H9 (cell line): ENCODE measurements at regions not wholly inside any gene's neighbourhood (a gene's known extent, or its start where the extent isn't known, plus 50 kb on each side); places are given as distances from the start of the nearest gene placed in this dataset.

Source experiments
- DNase-seq: peaks from one replicate; pipeline ENCODE4 v3.0.0-alpha.2; 2017
- H2AFZ ChIP-seq: one replicate; pipeline ENCODE4 v1.6.1; 2013; ENCODE audit warnings: mild to moderate bottlenecking, low read length, control low read depth, moderate library complexity
- H2AK5ac ChIP-seq: 2 replicates; pipeline ENCODE4 v1.6.1; 2013; ENCODE audit warnings: low read length, control low read depth, mixed read lengths; ENCODE audit not compliant: insufficient read length
- H2BK120ac ChIP-seq: one replicate; pipeline ENCODE4 v1.6.1; 2013; ENCODE audit warnings: low read depth, mild to moderate bottlenecking, low read length, control low read depth, inconsistent platforms; ENCODE audit not compliant: poor library complexity, severe bottlenecking
- H2BK12ac ChIP-seq: 2 replicates; pipeline ENCODE4 v1.6.1; 2013; ENCODE audit warnings: low read length, control low read depth, mixed read lengths, low read depth; ENCODE audit not compliant: insufficient read length
- H2BK15ac ChIP-seq: 2 replicates; pipeline ENCODE4 v1.6.1; 2013; ENCODE audit warnings: low read depth, low read length, control low read depth
- H2BK20ac ChIP-seq: one replicate; pipeline ENCODE4 v1.6.1; 2013; ENCODE audit warnings: low read depth, mild to moderate bottlenecking, low read length, control low read depth, inconsistent platforms; ENCODE audit not compliant: poor library complexity, severe bottlenecking
- H2BK5ac ChIP-seq: 2 replicates; pipeline ENCODE4 v1.6.1; 2013; ENCODE audit warnings: low read length, control low read depth, mixed read lengths; ENCODE audit not compliant: insufficient read length
- H3K14ac ChIP-seq: 2 replicates; pipeline ENCODE4 v1.6.1; 2013; ENCODE audit warnings: low read length, control low read depth; ENCODE audit not compliant: insufficient read depth
- H3K18ac ChIP-seq: 2 replicates; pipeline ENCODE4 v1.6.1; 2013; ENCODE audit warnings: low read depth, mild to moderate bottlenecking, mixed read lengths, low read length, control low read depth; ENCODE audit not compliant: insufficient read length
- H3K23ac ChIP-seq: 2 replicates; pipeline ENCODE4 v1.6.1; 2013; ENCODE audit warnings: low read length, control low read depth, mixed read lengths, low read depth; ENCODE audit not compliant: insufficient read length
- H3K23me2 ChIP-seq: 2 replicates; pipeline ENCODE4 v1.6.1; 2013; ENCODE audit warnings: low read depth, mild to moderate bottlenecking, mixed read lengths, low read length, control low read depth; ENCODE audit not compliant: insufficient read length, poor library complexity, severe bottlenecking
- H3K27ac ChIP-seq: 2 replicates; pipeline ENCODE4 v1.5.1; 2013; ENCODE audit warnings: low read length, control low read depth, mixed read lengths, low read depth; ENCODE audit not compliant: insufficient read length
- H3K27me3 ChIP-seq: 2 replicates; pipeline ENCODE4 v1.6.1; 2013; ENCODE audit warnings: low read length, control low read depth, inconsistent platforms; ENCODE audit not compliant: insufficient read depth
- H3K4ac ChIP-seq: 2 replicates; pipeline ENCODE4 v1.6.1; 2013; ENCODE audit warnings: low read depth, mild to moderate bottlenecking, control low read depth, inconsistent platforms, low read length, moderate library complexity
- H3K4me1 ChIP-seq: 2 replicates; pipeline ENCODE4 v1.6.1; 2013; ENCODE audit warnings: low read length, control low read depth, inconsistent platforms; ENCODE audit not compliant: insufficient read depth
- H3K4me2 ChIP-seq: 2 replicates; pipeline ENCODE4 v1.6.1; 2013; ENCODE audit warnings: low read length, control low read depth, mixed read lengths; ENCODE audit not compliant: insufficient read length, insufficient read depth
- H3K56ac ChIP-seq: 2 replicates; pipeline ENCODE4 v1.6.1; 2013; ENCODE audit warnings: low read depth, mild to moderate bottlenecking, mixed read lengths, low read length, control low read depth; ENCODE audit not compliant: insufficient read length
- H3K79me1 ChIP-seq: 2 replicates; pipeline ENCODE4 v1.6.1; 2013; ENCODE audit warnings: low read depth, mild to moderate bottlenecking, moderate library complexity, low read length, control low read depth, inconsistent platforms; ENCODE audit not compliant: insufficient read depth, poor library complexity, severe bottlenecking
- H3K79me2 ChIP-seq: 2 replicates; pipeline ENCODE4 v1.6.1; 2013; ENCODE audit warnings: low read length, control low read depth, inconsistent platforms; ENCODE audit not compliant: insufficient read depth
- H3K9ac ChIP-seq: 2 replicates; pipeline ENCODE4 v1.6.1; 2013; ENCODE audit warnings: low read length, control low read depth, mixed read lengths; ENCODE audit not compliant: insufficient read length; ENCODE audit errors: extremely low read depth
- H3K9me3 ChIP-seq: one replicate; pipeline ENCODE4 v1.6.1; 2013; ENCODE audit warnings: low read depth, low read length, inconsistent platforms; ENCODE audit not compliant: control insufficient read depth
- H3T11ph ChIP-seq: one replicate; pipeline ENCODE4 v1.6.1; 2013; ENCODE audit warnings: mild to moderate bottlenecking, low read length, control low read depth, inconsistent platforms
- H4K20me1 ChIP-seq: one replicate; pipeline ENCODE4 v1.6.1; 2013; ENCODE audit not compliant: control insufficient read depth, insufficient read length, insufficient read depth
- H4K5ac ChIP-seq: 2 replicates; pipeline ENCODE4 v1.6.1; 2013; ENCODE audit warnings: low read depth, mild to moderate bottlenecking, mixed read lengths, low read length, control low read depth; ENCODE audit not compliant: insufficient read length
- H4K8ac ChIP-seq: replicated peaks from 2 replicates; pipeline ENCODE4 v1.6.1; 2013; ENCODE audit warnings: low read length, control low read depth, mixed read lengths, low read depth; ENCODE audit not compliant: insufficient read length
- H4K91ac ChIP-seq: 2 replicates; pipeline ENCODE4 v1.6.1; 2013; ENCODE audit warnings: low read depth, mild to moderate bottlenecking, moderate library complexity, mixed read lengths, low read length, control low read depth; ENCODE audit not compliant: insufficient read length
- H3K27ac Mint-ChIP-seq, 3 experiments: 2 replicates in 2 of 3; 3 replicates in 1 of 3; pipeline ENCODE4 v1.8.0; 2020 to 2021; ENCODE audit warnings: mixed read lengths in 3 of 3, mild to moderate bottlenecking in 1 of 3, moderate library complexity in 1 of 3
- H3K27me3 Mint-ChIP-seq: 2 replicates; pipeline ENCODE4 v1.8.0; 2021; ENCODE audit warnings: low read depth, mild to moderate bottlenecking, moderate library complexity, mixed read lengths
- H3K36me3 Mint-ChIP-seq, 3 experiments: 2 replicates in 2 of 3; 3 replicates in 1 of 3; pipeline ENCODE4 v1.8.0; 2020 to 2021; ENCODE audit warnings: low read depth in 3 of 3, mixed read lengths in 3 of 3; ENCODE audit not compliant: insufficient read depth in 1 of 3
- H3K4me1 Mint-ChIP-seq, 2 experiments: 2 replicates each; pipeline ENCODE4 v1.8.0; 2020; ENCODE audit warnings: mixed read lengths in 2 of 2
- H3K4me3 Mint-ChIP-seq, 2 experiments: 2 replicates in 1 of 2; 3 replicates in 1 of 2; pipeline ENCODE4 v1.8.0; 2020 to 2021; ENCODE audit warnings: mild to moderate bottlenecking in 2 of 2, mixed read lengths in 2 of 2, moderate library complexity in 1 of 2
- H3K9me3 Mint-ChIP-seq, 2 experiments: 2 replicates in 1 of 2; 3 replicates in 1 of 2; pipeline ENCODE4 v1.8.0; 2020; ENCODE audit warnings: mild to moderate bottlenecking in 2 of 2, mixed read lengths in 2 of 2, moderate library complexity in 1 of 2
- CTCF ChIP-seq: fragments of 200-600 bp; sonication (generic); conservative IDR thresholded peaks from 3 replicates; pipeline ENCODE4 v1.8.0; 2021; ENCODE audit warnings: antibody characterized with exemption, mild to moderate bottlenecking
- WGBS: extraction: QIAGEN DNeasy Blood & Tissue Kit; methylation state at CpG from one replicate; pipeline ENCODE4 v1.1.7; 2013; ENCODE audit warnings: missing lambda C conversion rate, low lambda C conversion rate, mixed read lengths; ENCODE audit not compliant: insufficient read length; ENCODE audit errors: extremely low coverage; 5-methylcytosine and 5-hydroxymethylcytosine counted together

DNA sequence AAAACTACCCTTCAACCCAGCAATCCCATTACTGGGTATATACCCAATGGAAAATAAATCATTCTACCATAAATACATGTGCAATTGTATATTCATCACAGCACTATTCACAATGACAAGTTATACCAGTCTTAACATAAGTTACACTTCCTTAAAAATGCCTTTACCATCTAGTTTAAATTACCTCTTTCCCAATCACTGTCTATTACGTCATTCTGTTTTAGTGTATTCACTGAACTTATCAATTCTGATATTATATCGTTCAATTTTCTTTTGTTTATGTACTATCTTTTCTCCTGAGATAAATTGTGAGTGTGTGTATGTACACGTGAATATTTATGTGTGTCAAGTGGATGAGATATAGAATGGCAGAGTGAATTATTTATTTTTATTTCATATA is 1416.8 kb downstream of the OLFM4 start:
- Histone ChIP-seq H3K14ac (no peak overlapping the region), H4K8ac (no peak overlapping the region), H3K4me1 (no peaks in the 10 kb centered on the region), H4K20me1 (no peaks in the 10 kb centered on the region), H3T11ph (no peak overlapping the region), H2AK5ac (no peak overlapping the region), H3K4me2 (no peak overlapping the region), H3K18ac (no peak overlapping the region), H3K9ac (no peak overlapping the region), H3K23me2 (no peaks in the 10 kb centered on the region), H3K4ac (no peak overlapping the region), H2BK12ac (no peak overlapping the region), H2AFZ (no peak overlapping the region), H3K79me2 (no peaks in the 10 kb centered on the region), H3K79me1 (no peaks in the 10 kb centered on the region), H3K27me3 (no peaks in the 10 kb centered on the region), H3K9me3 (no peaks in the 10 kb centered on the region), H2BK120ac (no peak overlapping the region), H2BK15ac (no peak overlapping the region), H4K91ac (no peak overlapping the region), H3K27ac (no peak overlapping the region), H3K23ac (no peak overlapping the region), H4K5ac (no peak overlapping the region), H2BK20ac (no peak overlapping the region), H3K56ac (no peak overlapping the region), H2BK5ac (no peak overlapping the region)
- Mint-ChIP-seq H3K9me3 (peaks cover 0 to 2% of the 10 kb centered on the region in 2 experiments; a peak in 3 of 5 replicates), H3K4me1 (no peaks in the 10 kb centered on the region), H3K27me3 (no peaks in the 10 kb centered on the region), H3K36me3 (peaks cover 0 to 3% (median 0%) of the 10 kb centered on the region in 3 experiments; a peak in 1 of 7 replicates), H3K27ac (no peak overlapping the region), H3K4me3 (no peak overlapping the region)
- no CpG with 5 or more reads among the region's 3 CpGs for WGBS
- TF ChIP-seq CTCF, result no peak
- no peak for DNase-seq
